Endothelial cell of umbilical vein (primary cell): ENCODE measurements at regions not wholly inside any gene's neighbourhood (a gene's known extent, or its start where the extent isn't known, plus 50 kb on each side); places are given as distances from the start of the nearest gene placed in this dataset.

ENCODE experiments used
- BruUV-seq: library from RNA; stranded (reverse); fragments of 400-500 nt; replicated peaks from 2 replicates; lab custom pipeline; 2021; lab: Mats Ljungman, UMichigan
- CTCF ChIA-PET: fragments of 300-600, 350-600 bp; sonication (Branson Sonifier 250); formaldehyde crosslinking; loops from one replicate; lab custom pipeline; 2021; ENCODE audit warnings: antibody characterized with exemption, inconsistent platforms; lab: Charles Lee
- POLR2A ChIA-PET: fragments of 300-600, 350-600 bp; sonication (Branson Sonifier 250); formaldehyde crosslinking; loops from one replicate; lab custom pipeline; 2021; ENCODE audit warnings: antibody characterized with exemption, inconsistent platforms; lab: Charles Lee
- DNase-seq: peaks from one replicate; pipeline ENCODE4 v3.0.0-alpha.2; 2011; ENCODE audit warnings: low read depth, low spot score
- FAIRE-seq: peaks from 2 replicates; lab custom pipeline; 2011; peaks lifted over from hg19 to GRCh38; lab: Jason Lieb, UNC
- H2AFZ ChIP-seq: 2 replicates; pipeline ENCODE4 v1.6.0; 2012; ENCODE audit warnings: low read depth, low read length, control low read depth, inconsistent platforms
- H3K27ac ChIP-seq: 2 replicates; pipeline ENCODE4 v1.5.1; 2011; ENCODE audit warnings: low read depth, mild to moderate bottlenecking, control low read depth, low read length, moderate library complexity; ENCODE audit not compliant: insufficient read depth
- H3K27me3 ChIP-seq, 2 experiments: 2 replicates each; pipeline versions ENCODE4 v1.6.0 to v1.6.1; 2011; ENCODE audit warnings: low read length in 2 of 2, mixed read lengths in 1 of 2; ENCODE audit not compliant: control insufficient read depth in 2 of 2, insufficient read depth in 2 of 2
- H3K36me3 ChIP-seq, 2 experiments: 2 replicates in 1 of 2; 3 replicates in 1 of 2; pipeline ENCODE4 v1.5.1; 2011; ENCODE audit warnings: low read length in 2 of 2, mild to moderate bottlenecking in 1 of 2, moderate library complexity in 1 of 2; ENCODE audit not compliant: control insufficient read depth in 2 of 2, insufficient read depth in 2 of 2; ENCODE audit errors: extremely low read depth in 1 of 2
- H3K4me1 ChIP-seq: 3 replicates; pipeline ENCODE4 v1.5.1; 2011; ENCODE audit warnings: mild to moderate bottlenecking, low read length; ENCODE audit not compliant: control insufficient read depth, insufficient read depth; ENCODE audit errors: extremely low read depth
- H3K4me2 ChIP-seq: 2 replicates; pipeline ENCODE4 v1.6.1; 2011; ENCODE audit warnings: low read length, control low read depth, mixed read lengths; ENCODE audit not compliant: insufficient read depth
- H3K4me3 ChIP-seq, 3 experiments: fragments of 200-600 bp in 1 of 3; sonication (generic), shearing (Covaris generic) in 1 of 3; replicated peaks in 1 of 3; 2 replicates each; pipeline ENCODE4 v1.5.1; 2011 to 2016; ENCODE audit warnings: control low read depth in 3 of 3, low read length in 3 of 3, mild to moderate bottlenecking in 2 of 3, inconsistent platforms in 1 of 3, low read depth in 1 of 3, moderate library complexity in 1 of 3; ENCODE audit not compliant: insufficient read depth in 1 of 3
- H3K79me2 ChIP-seq: 2 replicates; pipeline ENCODE4 v1.6.0; 2012; ENCODE audit warnings: low read length, inconsistent platforms; ENCODE audit not compliant: control insufficient read depth, insufficient read depth
- H3K9ac ChIP-seq: replicated peaks from 2 replicates; pipeline ENCODE3; 2011; ENCODE audit warnings: low read length, control low read depth; ENCODE audit not compliant: insufficient read depth; ENCODE audit errors: extremely low read depth
- H3K9me1 ChIP-seq: replicated peaks from 3 replicates; pipeline ENCODE4 v1.6.0; 2011; ENCODE audit warnings: mild to moderate bottlenecking, low read length; ENCODE audit not compliant: control insufficient read depth, insufficient read depth; ENCODE audit errors: extremely low read depth
- H3K9me3 ChIP-seq: replicated peaks from 2 replicates; pipeline ENCODE4 v1.5.1; 2012; ENCODE audit warnings: low read length, inconsistent platforms; ENCODE audit not compliant: control insufficient read depth, insufficient read depth
- H4K20me1 ChIP-seq: replicated peaks from 2 replicates; pipeline ENCODE3; 2011; ENCODE audit warnings: mild to moderate bottlenecking, low read length; ENCODE audit not compliant: control insufficient read depth, insufficient read depth; ENCODE audit errors: extremely low read depth
- CTCF ChIP-seq, 2 donors: IDR thresholded peaks; 1 replicate in 1 of 2; 2 replicates in 1 of 2; pipeline ENCODE4 v1.5.1; 2011; ENCODE audit warnings: low read length in 2 of 2, mild to moderate bottlenecking in 2 of 2, moderate library complexity in 2 of 2, control low read depth in 1 of 2, inconsistent platforms in 1 of 2, low read depth in 1 of 2; ENCODE audit not compliant: insufficient read depth in 1 of 2; ENCODE audit errors: extremely low read depth in 1 of 2
- EZH2 ChIP-seq: IDR thresholded peaks from 2 replicates; pipeline ENCODE4 v1.6.1; 2012; ENCODE audit warnings: borderline replicate concordance, low read depth, mild to moderate bottlenecking, moderate library complexity, low read length, inconsistent platforms; ENCODE audit not compliant: severe bottlenecking
- FOS ChIP-seq: IDR thresholded peaks from 2 replicates; pipeline ENCODE4 v1.6.1; 2011; ENCODE audit warnings: mild to moderate bottlenecking, low read length, moderate library complexity, borderline replicate concordance; ENCODE audit not compliant: insufficient read depth
- GATA2 ChIP-seq: IDR thresholded peaks from 2 replicates; pipeline ENCODE4 v1.7.0; 2011; ENCODE audit warnings: low read depth, mild to moderate bottlenecking, moderate library complexity, mixed read lengths, low read length; ENCODE audit not compliant: insufficient read length, insufficient read depth
- JUN ChIP-seq: IDR thresholded peaks from 2 replicates; pipeline ENCODE4 v1.6.1; 2011; ENCODE audit warnings: borderline replicate concordance, low read depth; ENCODE audit not compliant: insufficient read length, insufficient read depth
- MAX ChIP-seq: IDR thresholded peaks from 2 replicates; pipeline ENCODE4 v1.6.1; 2011; ENCODE audit not compliant: insufficient read depth, insufficient read length
- MYC ChIP-seq: IDR thresholded peaks from one replicate; pipeline ENCODE4 v1.6.1; 2011; ENCODE audit warnings: mild to moderate bottlenecking, low read depth, low read length
- POLR2A ChIP-seq: IDR thresholded peaks from 2 replicates; pipeline ENCODE4 v1.6.1; 2012; ENCODE audit warnings: low read depth, mild to moderate bottlenecking, control low read depth, low read length
- POLR2AphosphoS5 ChIP-seq: IDR thresholded peaks from 2 replicates; pipeline ENCODE4 v1.6.1; 2012; ENCODE audit warnings: low read depth, mild to moderate bottlenecking, control low read depth, low read length, moderate library complexity; ENCODE audit not compliant: insufficient read depth
- dilution Hi-C: fragments of 300-500 bp; cut with MboI; formaldehyde crosslinking; loops from one replicate; pipeline ENCODE4 v1.15.0; 2019; ENCODE audit warnings: low sequenced_read_pairs; ENCODE audit not compliant: extremely low pct_ligation_motif_present
- intact Hi-C: fragments of 100-400 bp; cut with micrococcal nuclease; formaldehyde crosslinking; loops from one replicate; pipeline ENCODE4 v1.10.0; 2022

- Histone ChIP-seq H3K36me3 (no peaks in the 10 kb centered on the region), H3K27ac (no peak overlapping the region), H3K9ac (no peak overlapping the region), H4K20me1 (no peaks in the 10 kb centered on the region), H3K9me3 (no peaks in the 10 kb centered on the region), H3K27me3 (no peaks in the 10 kb centered on the region), H3K79me2 (no peaks in the 10 kb centered on the region), H3K4me2 (no peak overlapping the region), H2AFZ (no peak overlapping the region), H3K9me1 (no peaks in the 10 kb centered on the region), H3K4me1 (no peaks in the 10 kb centered on the region), H3K4me3 (no peak overlapping the region)
- ChIA-PET CTCF (no interaction called here), POLR2A (no interaction called here)
- FAIRE-seq (no peak), DNase-seq (no peak)
- no TSS peak for BruUV-seq
- dilution Hi-C loops, result no loop called here
- TF ChIP-seq POLR2A (no peak), GATA2 (no peak), POLR2AphosphoS5 (no peak), FOS (no peak), EZH2 (no peak), CTCF (IDR thresholded peaks at IDR 0.05; ENCODE audit: extremely low read depth in 1 of 2, insufficient read depth in 1 of 2, low read depth in 1 of 2, low read length in 2 of 2) (no peak), JUN (no peak), MYC (no peak), MAX (no peak)
- intact Hi-C loops, result no loop called here
These were observed 189.6 kb upstream of the POF1B start for GRCh38 chrX:85569096-85569495.
